SH-SY5Y (cell line): ENCODE measurements at regions not wholly inside any gene's neighbourhood (a gene's known extent, or its start where the extent isn't known, plus 50 kb on each side); places are given as distances from the start of the nearest gene placed in this dataset.

ENCODE experiments used
- GATA2 ChIP-seq: IDR thresholded peaks from 2 replicates; pipeline ENCODE4 v1.6.1; 2011; ENCODE audit warnings: mild to moderate bottlenecking, low read depth, low read length
- GATA3 ChIP-seq: IDR thresholded peaks from 2 replicates; pipeline ENCODE4 v1.6.1; 2011; ENCODE audit warnings: low read depth, mild to moderate bottlenecking, low read length, moderate library complexity

DNA sequence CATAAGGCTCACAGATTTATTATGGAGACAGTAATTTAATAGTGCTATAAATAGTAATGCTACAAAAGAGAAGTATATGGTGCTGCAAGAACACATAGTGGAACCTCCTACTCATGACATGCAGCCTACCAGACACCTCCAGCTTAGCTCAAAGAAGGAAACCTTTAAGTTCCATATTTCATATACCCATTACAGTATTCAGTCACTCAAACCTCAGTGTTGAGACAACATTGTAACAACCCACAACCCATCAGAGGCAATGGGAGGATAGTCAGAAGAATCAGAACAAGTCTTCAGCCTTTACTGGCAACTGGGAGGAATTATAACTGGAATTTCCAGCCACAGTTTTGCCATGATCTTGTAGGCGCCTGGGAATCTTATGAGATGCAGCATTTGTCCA, 186.3 kb upstream of the VSTM2A start:
- TF ChIP-seq GATA3 (no peak), GATA2 (no peak)

DNA sequence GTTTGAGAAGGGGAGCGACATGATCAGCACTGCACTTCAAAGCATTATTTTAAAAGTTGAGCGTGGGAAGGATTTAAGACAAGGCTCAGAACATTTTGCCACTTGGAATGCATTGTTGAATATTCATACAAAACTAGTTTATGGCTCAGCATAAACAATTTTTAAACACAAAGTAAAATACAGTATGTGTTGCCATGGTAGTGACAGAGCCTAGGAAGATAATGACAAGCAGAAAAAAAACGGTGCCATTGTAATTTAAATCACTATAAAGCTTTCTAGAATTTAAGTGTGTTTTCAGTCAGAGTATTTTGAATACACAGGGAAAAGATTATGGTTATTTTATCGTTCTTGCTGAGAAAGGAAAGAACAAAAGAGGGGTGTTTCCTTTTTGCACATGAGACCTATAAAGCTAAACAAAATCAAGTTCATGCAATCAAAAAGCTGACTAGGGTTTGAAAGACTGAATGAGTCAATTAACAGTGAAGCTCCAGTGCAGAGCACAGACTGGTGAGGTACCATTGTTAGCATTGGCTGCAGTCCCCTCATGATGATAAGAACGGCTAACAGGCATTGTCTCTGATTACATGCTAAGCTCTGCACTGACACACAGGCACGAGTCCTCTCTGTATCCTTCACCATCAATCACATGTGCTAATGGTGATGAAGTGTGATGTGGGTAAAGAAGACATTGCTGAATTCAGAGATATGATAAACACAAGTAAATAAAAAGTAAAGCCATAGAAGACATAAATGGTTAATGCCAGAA, 181.9 kb upstream of the VSTM2A start:
- no peak for TF ChIP-seq GATA2
- no peak for TF ChIP-seq GATA3

- TF ChIP-seq GATA3 (no peak), GATA2 (no peak)
These were observed 151.6 kb upstream of the VSTM2A start for GRCh38 chr7:54390565-54390964.

- TF ChIP-seq GATA2 (no peak), GATA3 (no peak)
These were observed 149.2 kb upstream of the VSTM2A start for GRCh38 chr7:54392935-54393334.

DNA sequence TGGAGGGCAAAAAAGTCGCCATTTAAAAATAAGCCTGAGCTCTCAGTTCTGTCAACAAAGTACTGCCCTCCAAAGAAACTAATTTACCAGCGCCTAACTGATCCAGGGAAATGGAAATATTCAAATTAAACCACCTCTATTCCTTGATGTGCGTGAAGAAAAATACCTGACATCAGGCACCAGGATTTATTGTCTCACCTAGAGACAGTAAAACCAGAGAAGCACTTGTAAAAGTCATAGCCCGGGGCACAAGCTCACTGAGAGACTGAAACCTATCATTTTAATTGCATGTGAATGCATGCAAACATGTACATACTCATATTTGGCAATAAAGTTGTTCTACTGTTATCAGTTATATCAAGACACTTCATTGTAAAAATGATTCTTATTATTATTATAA, 147.3 kb upstream of the VSTM2A start:
- no peak for TF ChIP-seq GATA3
- no peak for TF ChIP-seq GATA2

DNA sequence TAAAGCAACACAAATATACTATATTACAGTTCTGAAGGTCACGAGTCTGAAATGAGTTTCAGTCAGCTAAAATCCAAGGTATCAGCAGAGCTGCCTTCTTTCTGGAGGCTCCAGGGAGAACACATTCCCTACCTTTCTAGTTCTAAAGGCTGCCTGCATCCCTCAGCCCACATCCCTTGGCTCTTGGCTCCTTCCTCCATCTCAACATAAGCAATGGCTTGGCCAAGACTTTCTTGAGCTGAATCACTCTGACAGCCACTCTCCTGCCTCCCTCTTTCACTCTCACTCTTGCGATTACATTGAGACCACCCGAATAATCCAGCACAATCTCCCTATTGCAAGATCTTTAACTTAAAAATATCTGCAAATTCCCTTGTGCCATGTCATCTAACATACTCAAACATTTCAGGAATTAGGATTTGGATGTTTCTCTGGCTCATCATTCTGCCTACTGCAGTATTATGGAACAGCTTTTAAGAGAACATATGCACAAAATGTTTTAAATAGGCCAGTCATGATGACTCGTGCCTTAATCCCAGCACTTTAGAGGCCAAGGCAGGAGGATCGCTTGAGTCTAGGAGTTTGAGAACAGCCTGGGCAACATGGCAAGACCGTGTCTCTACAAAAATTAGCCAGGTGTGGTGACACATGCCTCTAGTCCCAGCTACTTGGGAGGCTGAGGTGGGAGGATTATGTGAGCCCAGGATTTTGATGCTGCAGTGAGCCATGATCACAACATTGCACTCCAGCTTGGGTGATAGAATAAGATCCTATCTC, 144.2 kb upstream of the VSTM2A start:
- TF ChIP-seq GATA3 = no peak
- no peak for TF ChIP-seq GATA2

- TF ChIP-seq GATA3 (no peak), GATA2 (no peak)
These were observed 143.3 kb upstream of the VSTM2A start for GRCh38 chr7:54398863-54399262.

GRCh38 chr7:54409917-54410316, 132.3 kb upstream of the VSTM2A start:
- no peak for TF ChIP-seq GATA3
- no peak for TF ChIP-seq GATA2

GRCh38 chr7:54416678-54417077, 125.5 kb upstream of the VSTM2A start:
- TF ChIP-seq GATA2 = no peak
- no peak for TF ChIP-seq GATA3

DNA sequence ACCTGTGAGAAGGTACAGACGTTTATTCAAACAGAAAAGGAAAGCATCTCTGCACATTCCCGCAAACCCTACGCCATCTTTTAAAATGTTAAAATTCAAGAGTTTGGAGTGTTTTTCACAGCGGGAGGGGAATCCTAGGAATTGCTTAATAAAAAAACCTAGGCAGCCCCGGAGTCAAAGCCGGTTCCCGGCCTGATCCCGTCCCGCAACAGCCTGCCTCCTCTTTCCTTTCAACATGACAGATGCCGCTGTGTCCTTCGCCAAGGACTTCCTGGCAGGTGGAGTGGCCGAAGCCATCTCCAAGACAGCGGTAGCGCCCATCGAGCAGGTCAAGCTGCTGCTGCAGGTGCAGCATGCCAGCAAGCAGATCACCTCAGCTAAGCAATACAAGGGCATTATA, 123.0 kb upstream of the VSTM2A start:
- TF ChIP-seq GATA2 (no peak), GATA3 (no peak)

DNA sequence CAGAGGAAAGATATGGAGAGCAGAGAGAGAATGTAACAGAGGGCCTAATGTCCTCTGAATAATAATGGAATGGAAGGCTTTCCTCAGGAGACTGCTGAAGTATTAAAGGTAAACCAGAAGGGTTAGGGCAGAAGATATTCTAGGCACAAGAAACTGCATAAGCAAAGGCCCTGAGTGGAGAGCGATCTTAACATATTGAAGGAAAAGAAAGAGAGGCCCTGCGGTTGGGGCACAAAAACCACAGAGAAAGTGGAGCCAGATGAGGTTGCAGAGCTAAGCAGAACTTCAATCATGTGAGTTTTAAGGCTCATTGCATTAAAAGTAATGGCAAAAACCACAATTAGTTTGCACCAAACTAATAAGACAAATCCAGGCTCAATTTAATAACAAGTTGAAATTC, 115.8 kb upstream of the VSTM2A start:
- TF ChIP-seq GATA2 (no peak), GATA3 (no peak)

DNA sequence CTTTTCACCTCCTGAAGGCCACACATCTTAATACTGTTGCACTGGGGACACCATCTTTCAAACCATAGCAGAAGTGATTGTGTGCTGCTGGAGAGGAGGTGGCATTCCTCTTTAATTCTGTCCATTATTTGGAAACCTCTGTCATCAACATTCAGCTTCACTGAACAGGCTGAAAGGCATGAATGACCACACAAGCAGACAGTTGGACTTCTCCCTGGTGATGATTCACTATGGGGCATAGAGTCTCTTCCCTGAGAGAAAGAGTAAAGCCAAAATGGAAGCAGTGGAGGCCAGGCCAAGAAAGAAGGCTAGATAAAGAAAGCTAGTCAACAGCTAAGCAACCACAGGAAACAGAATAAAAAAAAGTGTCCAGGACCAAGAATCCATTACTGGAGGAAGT, 113.1 kb upstream of the VSTM2A start:
- TF ChIP-seq GATA3 = no peak
- TF ChIP-seq GATA2 = no peak

DNA sequence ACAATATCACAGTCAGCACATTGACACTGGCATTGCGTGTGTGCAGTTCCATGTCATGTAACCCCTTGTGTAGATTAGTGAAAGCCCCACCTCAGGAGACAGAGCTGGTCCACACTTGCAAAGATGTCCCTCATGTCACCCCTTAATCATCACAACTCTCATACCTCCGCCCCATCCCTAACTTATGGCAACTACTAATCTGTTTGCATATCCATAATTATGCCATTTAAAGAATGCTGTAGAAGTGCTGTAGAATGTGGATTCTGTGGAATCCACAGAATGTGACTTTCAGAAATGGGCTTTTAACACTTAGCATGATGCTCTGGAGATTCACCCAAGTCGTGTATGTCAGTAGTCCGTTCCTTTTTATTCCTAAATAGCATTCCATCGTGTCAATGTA, 102.8 kb upstream of the VSTM2A start:
- no peak for TF ChIP-seq GATA2
- TF ChIP-seq GATA3 = no peak

- TF ChIP-seq GATA2 = peak; percentile 80
- TF ChIP-seq GATA3 = peak; percentile 74
These were observed 89.0 kb upstream of the VSTM2A start for GRCh38 chr7:54453168-54453567.

DNA sequence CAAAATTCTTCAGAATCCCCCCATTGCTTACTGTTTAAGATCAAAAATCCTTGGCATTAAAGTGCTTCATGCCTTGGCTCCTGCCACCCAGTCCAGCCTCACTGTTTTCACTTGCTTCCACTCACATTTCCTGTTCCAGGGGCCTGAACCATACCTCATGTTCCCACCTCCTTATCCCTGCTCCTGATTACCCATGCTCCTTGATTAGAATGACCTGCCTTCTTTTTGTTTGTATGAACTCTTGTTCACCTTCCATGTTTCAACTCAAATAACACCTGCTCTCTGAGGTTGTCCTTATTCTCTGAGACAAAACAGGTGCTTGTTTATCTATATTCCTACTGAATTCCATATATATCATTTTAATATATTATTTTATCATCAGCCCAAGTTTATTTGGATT, 77.1 kb upstream of the VSTM2A start:
- no peak for TF ChIP-seq GATA2
- no peak for TF ChIP-seq GATA3

- TF ChIP-seq GATA2 (no peak), GATA3 (no peak)
These were observed 72.4 kb upstream of the VSTM2A start for GRCh38 chr7:54469740-54470139.
